ENCODE measurements at regions not wholly inside any gene's neighbourhood (a gene's known extent, or its start where the extent isn't known, plus 50 kb on each side); places are given as distances from the start of the nearest gene placed in this dataset.

- H3K27me3 Mint-ChIP-seq = no peaks in the 10 kb centered on the region
- ChIA-PET CTCF (no interaction called here), POLR2A (no interaction called here)
- peaks cover 11% of the 10 kb centered on the region for H3K9me3 Mint-ChIP-seq
- TF ChIP-seq, protein P1, sequence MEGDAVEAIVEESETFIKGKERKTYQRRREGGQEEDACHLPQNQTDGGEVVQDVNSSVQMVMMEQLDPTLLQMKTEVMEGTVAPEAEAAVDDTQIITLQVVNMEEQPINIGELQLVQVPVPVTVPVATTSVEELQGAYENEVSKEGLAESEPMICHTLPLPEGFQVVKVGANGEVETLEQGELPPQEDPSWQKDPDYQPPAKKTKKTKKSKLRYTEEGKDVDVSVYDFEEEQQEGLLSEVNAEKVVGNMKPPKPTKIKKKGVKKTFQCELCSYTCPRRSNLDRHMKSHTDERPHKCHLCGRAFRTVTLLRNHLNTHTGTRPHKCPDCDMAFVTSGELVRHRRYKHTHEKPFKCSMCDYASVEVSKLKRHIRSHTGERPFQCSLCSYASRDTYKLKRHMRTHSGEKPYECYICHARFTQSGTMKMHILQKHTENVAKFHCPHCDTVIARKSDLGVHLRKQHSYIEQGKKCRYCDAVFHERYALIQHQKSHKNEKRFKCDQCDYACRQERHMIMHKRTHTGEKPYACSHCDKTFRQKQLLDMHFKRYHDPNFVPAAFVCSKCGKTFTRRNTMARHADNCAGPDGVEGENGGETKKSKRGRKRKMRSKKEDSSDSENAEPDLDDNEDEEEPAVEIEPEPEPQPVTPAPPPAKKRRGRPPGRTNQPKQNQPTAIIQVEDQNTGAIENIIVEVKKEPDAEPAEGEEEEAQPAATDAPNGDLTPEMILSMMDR (IDR thresholded peaks at IDR 0.05) = no peak
- intact Hi-C loops (cut with micrococcal nuclease) = no loop called here
- DNase-seq = no peak
- H3K27ac Mint-ChIP-seq = no peak overlapping the region
- ATAC-seq (ENCODE audit: low read depth) = no peak
- no peak overlapping the region for H3K4me3 Mint-ChIP-seq
- H3K36me3 Mint-ChIP-seq (ENCODE audit: low read depth) = no peaks in the 10 kb centered on the region
- no peaks in the 10 kb centered on the region for H3K4me1 Mint-ChIP-seq
These were observed 1307.2 kb downstream of the CDH8 start for GRCh38 chr16:60729051-60729450.

DNA sequence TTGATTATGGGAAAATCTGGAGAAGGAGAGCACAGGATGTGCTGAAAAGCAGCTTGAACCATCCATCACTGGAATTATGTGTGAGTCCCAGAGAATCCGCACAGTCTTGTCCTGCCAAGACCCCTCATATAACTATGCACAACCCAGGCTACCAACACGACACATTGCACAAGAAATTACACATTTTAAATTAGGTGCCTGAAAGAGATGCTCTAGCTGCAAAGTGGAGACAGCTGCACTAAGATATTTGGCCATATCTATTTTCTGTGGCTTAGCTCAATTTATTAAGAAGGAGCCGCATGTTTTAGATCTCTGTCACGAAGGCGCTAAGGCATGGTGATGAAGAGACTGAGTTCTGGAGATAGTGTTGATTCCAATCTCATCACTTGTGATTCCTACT lies 1308.4 kb downstream of the CDH8 start:
- CTCF ChIA-PET = no interaction called here
- Mint-ChIP-seq H3K36me3 (ENCODE audit: low read depth) (no peaks in the 10 kb centered on the region), H3K4me1 (no peaks in the 10 kb centered on the region), H3K9me3 (peaks cover 15% of the 10 kb centered on the region), H3K27me3 (no peaks in the 10 kb centered on the region), H3K27ac (no peak overlapping the region), H3K4me3 (no peak overlapping the region)
- DNase-seq (no peak), ATAC-seq (ENCODE audit: low read depth) (no peak)
- POLR2A ChIA-PET = no interaction called here
- TF ChIP-seq, protein P1 (IDR thresholded peaks at IDR 0.05) = no peak
- intact Hi-C loops (cut with micrococcal nuclease) = no loop called here

DNA sequence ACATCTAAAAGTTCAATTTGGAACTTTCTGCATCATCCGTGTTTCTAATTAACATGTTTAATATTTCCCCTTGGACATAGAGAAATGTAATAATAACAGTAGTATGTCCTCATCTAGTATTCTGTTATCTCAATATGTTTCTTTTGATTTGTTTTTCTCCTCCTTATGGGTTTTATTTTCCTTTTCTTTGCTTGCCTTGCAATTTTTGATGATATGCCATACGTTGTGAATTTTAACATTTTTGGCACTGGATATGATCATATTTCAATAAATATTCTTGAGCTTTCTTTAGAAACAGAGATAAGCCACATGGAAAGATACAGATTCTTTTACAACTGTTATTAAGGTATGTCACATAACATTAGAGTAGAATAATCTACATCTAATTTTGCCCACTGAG lies 1316.2 kb downstream of the CDH8 start:
- POLR2A ChIA-PET = no interaction called here
- Mint-ChIP-seq H3K4me1 (no peaks in the 10 kb centered on the region), H3K9me3 (peaks cover 23% of the 10 kb centered on the region), H3K36me3 (ENCODE audit: low read depth) (no peaks in the 10 kb centered on the region), H3K4me3 (no peak overlapping the region), H3K27me3 (no peaks in the 10 kb centered on the region), H3K27ac (no peak overlapping the region)
- intact Hi-C loops (cut with micrococcal nuclease) = no loop called here
- CTCF ChIA-PET = no interaction called here
- ATAC-seq (ENCODE audit: low read depth) = no peak
- DNase-seq = no peak
- TF ChIP-seq, protein P1 (IDR thresholded peaks at IDR 0.05) = no peak

- H3K4me1 Mint-ChIP-seq = no peaks in the 10 kb centered on the region
- no peaks in the 10 kb centered on the region for H3K27me3 Mint-ChIP-seq
- CTCF ChIA-PET = no interaction called here
These were observed 1318.4 kb downstream of the CDH8 start for GRCh38 chr16:60717808-60718207.

GRCh38 chr16:60712144-60712543 lies 1324.1 kb downstream of the CDH8 start:
- CTCF ChIA-PET = no interaction called here
- no peaks in the 10 kb centered on the region for H3K36me3 Mint-ChIP-seq (ENCODE audit: low read depth)
- no peak for DNase-seq
- TF ChIP-seq, protein P1 (IDR thresholded peaks at IDR 0.05) = no peak
- POLR2A ChIA-PET = no interaction called here
- no peak overlapping the region for H3K27ac Mint-ChIP-seq
- intact Hi-C loops (cut with micrococcal nuclease) = no loop called here
- no peak overlapping the region for H3K4me3 Mint-ChIP-seq
- no peak for ATAC-seq (ENCODE audit: low read depth)
- H3K27me3 Mint-ChIP-seq = no peaks in the 10 kb centered on the region
- H3K4me1 Mint-ChIP-seq = no peaks in the 10 kb centered on the region
- H3K9me3 Mint-ChIP-seq = peaks cover 5% of the 10 kb centered on the region

More at GRCh38 chr16:60717808-60718207, 1318.4 kb downstream of the CDH8 start:
- H3K9me3 Mint-ChIP-seq = peaks cover 20% of the 10 kb centered on the region
- no peak for DNase-seq
- no peak overlapping the region for H3K4me3 Mint-ChIP-seq
- no peaks in the 10 kb centered on the region for H3K36me3 Mint-ChIP-seq (ENCODE audit: low read depth)
- no peak overlapping the region for H3K27ac Mint-ChIP-seq
- POLR2A ChIA-PET = no interaction called here
- ATAC-seq (ENCODE audit: low read depth) = no peak
- TF ChIP-seq, protein P1 (IDR thresholded peaks at IDR 0.05) = no peak
- intact Hi-C loops (cut with micrococcal nuclease) = no loop called here
